Epithelial cell of proximal tubule (primary cell): ENCODE measurements at regions not wholly inside any gene's neighbourhood (a gene's known extent, or its start where the extent isn't known, plus 50 kb on each side); places are given as distances from the start of the nearest gene placed in this dataset.
A peak's percentile ranks its signal among the peaks of the same experiment; 100 is the strongest.

Experiments
- DNase-seq: peaks from one replicate; pipeline ENCODE4 v3.0.0-alpha.2; 2011; ENCODE audit warnings: low read depth
- H3K4me3 ChIP-seq: 2 replicates; pipeline ENCODE4 v1.5.1; 2011; ENCODE audit warnings: low read depth, mild to moderate bottlenecking, low read length
- CTCF ChIP-seq: conservative IDR thresholded peaks from 2 replicates; pipeline ENCODE4 v1.5.1; 2012; ENCODE audit warnings: low read depth, mild to moderate bottlenecking, low read length

GRCh38 chr4:154086247-154086646, 297.4 kb upstream of the SFRP2 start:
- no peak for TF ChIP-seq CTCF
- DNase-seq: no peak
- no peak overlapping the region for H3K4me3 ChIP-seq

- no peak for DNase-seq
- no peak for TF ChIP-seq CTCF
- H3K4me3 ChIP-seq: no peak overlapping the region
Observed at GRCh38 chr4:154084864-154085263, 296.0 kb upstream of the SFRP2 start.

GRCh38 chr4:154082760-154083535, 294.1 kb upstream of the SFRP2 start:
- no peak for DNase-seq
- peak; percentile 56 for TF ChIP-seq CTCF
- H3K4me3 ChIP-seq: no peak overlapping the region

GRCh38 chr4:154081391-154081790, 292.5 kb upstream of the SFRP2 start:
- DNase-seq: no peak
- no peak overlapping the region for H3K4me3 ChIP-seq
- TF ChIP-seq CTCF: no peak

- no peak overlapping the region for H3K4me3 ChIP-seq
- no peak for DNase-seq
- no peak for TF ChIP-seq CTCF
Observed at GRCh38 chr4:154078504-154079350, 289.8 kb upstream of the SFRP2 start.

- no peak overlapping the region for H3K4me3 ChIP-seq
- no peak for DNase-seq
- TF ChIP-seq CTCF: no peak
Observed at GRCh38 chr4:154076921-154077320, 288.0 kb upstream of the SFRP2 start.
